ENCODE measurements at regions not wholly inside any gene's neighbourhood (a gene's known extent, or its start where the extent isn't known, plus 50 kb on each side); places are given as distances from the start of the nearest gene placed in this dataset.

- no peak for TF ChIP-seq CTCF (IDR thresholded peaks at IDR 0.05; ENCODE audit: low read depth, low read length, poor library complexity, severe bottlenecking)
- TF ChIP-seq EZH2phosphoT487 (IDR thresholded peaks at IDR 0.05; ENCODE audit: borderline replicate concordance, low read length): no peak
- 0 out of 2 replicates have a peak, but pooled peaks cover 9% of the 10 kb centered on the region for H3K27me3 ChIP-seq (ENCODE audit: control insufficient read depth, low read length)
- H3F3A ChIP-seq (ENCODE audit: control insufficient read depth, insufficient read depth): no peaks in the 10 kb centered on the region
- no peaks in the 10 kb centered on the region for H3K36me3 ChIP-seq (ENCODE audit: control insufficient read depth, low read length)
- no peak overlapping the region for H3K27ac ChIP-seq (ENCODE audit: low read depth, low read length)
- H3K4me1 ChIP-seq (ENCODE audit: control insufficient read depth, low read length): no peaks in the 10 kb centered on the region
- no peaks in the 10 kb centered on the region for H3K9me3 ChIP-seq (ENCODE audit: control insufficient read depth, insufficient read depth, low read length)
- H4K20me1 ChIP-seq (ENCODE audit: control insufficient read depth, insufficient read depth, low read depth, low read length): no peaks in the 10 kb centered on the region
- no peaks in the 10 kb centered on the region for H3K79me2 ChIP-seq (ENCODE audit: control insufficient read depth, low read length)
- no peak overlapping the region for H3K4me3 ChIP-seq (ENCODE audit: low read length)
- no peaks in the 10 kb centered on the region for H3K9me2 ChIP-seq (replicated peaks; ENCODE audit: control insufficient read depth, low read length)
- H3K4me2 ChIP-seq (ENCODE audit: low read length): no peak overlapping the region
These were observed 152.3 kb downstream of the DMRTA2 start for GRCh38 chr1:50270926-50271325.

GRCh38 chr1:50268049-50268448 is 155.2 kb downstream of the DMRTA2 start:
- TF ChIP-seq CTCF (IDR thresholded peaks at IDR 0.05; ENCODE audit: low read depth, low read length, poor library complexity, severe bottlenecking) (no peak), EZH2phosphoT487 (IDR thresholded peaks at IDR 0.05; ENCODE audit: borderline replicate concordance, low read length) (no peak)
- Histone ChIP-seq H3K36me3 (ENCODE audit: control insufficient read depth, low read length) (no peaks in the 10 kb centered on the region), H3K9me2 (replicated peaks; ENCODE audit: control insufficient read depth, low read length) (no peaks in the 10 kb centered on the region), H3K27me3 (ENCODE audit: control insufficient read depth, low read length) (0 out of 2 replicates have a peak, but pooled peaks cover 2% of the 10 kb centered on the region), H3K27ac (ENCODE audit: low read depth, low read length) (no peak overlapping the region), H4K20me1 (ENCODE audit: control insufficient read depth, insufficient read depth, low read depth, low read length) (no peaks in the 10 kb centered on the region), H3K4me2 (ENCODE audit: low read length) (no peak overlapping the region), H3F3A (ENCODE audit: control insufficient read depth, insufficient read depth) (no peaks in the 10 kb centered on the region), H3K9me3 (ENCODE audit: control insufficient read depth, insufficient read depth, low read length) (no peaks in the 10 kb centered on the region), H3K79me2 (ENCODE audit: control insufficient read depth, low read length) (no peaks in the 10 kb centered on the region), H3K4me1 (ENCODE audit: control insufficient read depth, low read length) (no peaks in the 10 kb centered on the region), H3K4me3 (ENCODE audit: low read length) (no peak overlapping the region)

GRCh38 chr1:50266509-50266908 is 156.7 kb downstream of the DMRTA2 start:
- no peak overlapping the region for H3K27ac ChIP-seq (ENCODE audit: low read depth, low read length)
- 0 out of 2 replicates have a peak, but pooled peaks cover 2% of the 10 kb centered on the region for H3K27me3 ChIP-seq (ENCODE audit: control insufficient read depth, low read length)
- H3K4me1 ChIP-seq (ENCODE audit: control insufficient read depth, low read length): no peaks in the 10 kb centered on the region
- no peaks in the 10 kb centered on the region for H4K20me1 ChIP-seq (ENCODE audit: control insufficient read depth, insufficient read depth, low read depth, low read length)
- TF ChIP-seq EZH2phosphoT487 (IDR thresholded peaks at IDR 0.05; ENCODE audit: borderline replicate concordance, low read length) (no peak), CTCF (IDR thresholded peaks at IDR 0.05; ENCODE audit: low read depth, low read length, poor library complexity, severe bottlenecking) (no peak)
- no peaks in the 10 kb centered on the region for H3F3A ChIP-seq (ENCODE audit: control insufficient read depth, insufficient read depth)
- no peak overlapping the region for H3K4me3 ChIP-seq (ENCODE audit: low read length)
- H3K4me2 ChIP-seq (ENCODE audit: low read length): no peak overlapping the region
- H3K9me3 ChIP-seq (ENCODE audit: control insufficient read depth, insufficient read depth, low read length): no peaks in the 10 kb centered on the region
- no peaks in the 10 kb centered on the region for H3K9me2 ChIP-seq (replicated peaks; ENCODE audit: control insufficient read depth, low read length)
- no peaks in the 10 kb centered on the region for H3K36me3 ChIP-seq (ENCODE audit: control insufficient read depth, low read length)
- H3K79me2 ChIP-seq (ENCODE audit: control insufficient read depth, low read length): no peaks in the 10 kb centered on the region

Measured in DOHH2 (cell line).